Heart left ventricle (tissue), 13 donors: ENCODE measurements at regions not wholly inside any gene's neighbourhood (a gene's known extent, or its start where the extent isn't known, plus 50 kb on each side); places are given as distances from the start of the nearest gene placed in this dataset.

ENCODE experiments used
- POLR2A ChIP-seq, 2 donors: fragments of 450-650 bp; IDR thresholded peaks; one replicate each; pipeline ENCODE4 v1.6.1; 2017; ENCODE audit warnings: antibody characterized with exemption in 2 of 2, mild to moderate bottlenecking in 2 of 2, moderate library complexity in 2 of 2
- TF ChIP-seq, protein P1 (sequence below), 12 donors: fragments of 200-600 bp; sonication (generic) in 4 of 12; IDR thresholded peaks; one replicate each; pipeline versions ENCODE4 v1.5.0 to v1.8.0; 2018 to 2022; ENCODE audit warnings: antibody characterized with exemption in 12 of 12, mild to moderate bottlenecking in 5 of 12
- donor health status: ischemic (EF 13 %, LVEDD 7.1; RV severe dilation, severe dysfunction).
- donor health status: DM: no; HTN: yes; CAD: no.
- donor health status: DM: no; HTN: no; CAD: no.
- donor health status: ischemic (EF 25% LVEDD 6.9; RV normal size, moderate dysfunction).
- donor health status: ischemic (EF 25% LVEDD 5.7; RV mildly dilated, moderate dysfunction).
- donor health status: ischemic (EF 35%, LVEDD 5.7; RV mildly dilated, moderate dysfunction).
- donor health status: nonischemic (EF 11% LVEDD 7.7; RV severe dilation, severe dysfunction).
- donor health status: DM: yes; HTN: yes; CAD: no.
- donor health status: PGD.
- donor health status: ischemic (EF 29% LVEDD 5.4; RV normal size, mild dysfunction).
- donor health status: nonischemic (EF 23%, LVEDD 6.1; RV moderate dilation, normal function).

DNA sequence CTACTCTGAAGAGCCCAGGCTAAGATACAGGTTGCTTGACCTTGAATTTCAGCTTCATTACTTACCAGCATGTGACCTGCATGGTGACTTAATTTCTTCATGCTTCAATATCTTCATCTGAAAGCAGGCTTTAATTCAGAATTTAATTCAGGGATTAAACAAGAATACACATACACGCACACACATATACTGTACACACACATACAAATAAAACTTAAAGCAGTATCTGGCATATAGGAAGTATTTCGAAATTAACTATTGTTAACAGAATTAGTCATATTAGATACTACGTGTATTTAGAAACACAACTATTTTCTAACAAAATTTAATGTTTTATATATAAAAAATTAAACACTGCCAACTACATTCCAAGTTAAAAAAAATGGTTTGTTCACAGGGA, 640.3 kb downstream of the SLC6A15 start:
- no peak for TF ChIP-seq POLR2A (IDR thresholded peaks at IDR 0.05)
- TF ChIP-seq, protein P1, sequence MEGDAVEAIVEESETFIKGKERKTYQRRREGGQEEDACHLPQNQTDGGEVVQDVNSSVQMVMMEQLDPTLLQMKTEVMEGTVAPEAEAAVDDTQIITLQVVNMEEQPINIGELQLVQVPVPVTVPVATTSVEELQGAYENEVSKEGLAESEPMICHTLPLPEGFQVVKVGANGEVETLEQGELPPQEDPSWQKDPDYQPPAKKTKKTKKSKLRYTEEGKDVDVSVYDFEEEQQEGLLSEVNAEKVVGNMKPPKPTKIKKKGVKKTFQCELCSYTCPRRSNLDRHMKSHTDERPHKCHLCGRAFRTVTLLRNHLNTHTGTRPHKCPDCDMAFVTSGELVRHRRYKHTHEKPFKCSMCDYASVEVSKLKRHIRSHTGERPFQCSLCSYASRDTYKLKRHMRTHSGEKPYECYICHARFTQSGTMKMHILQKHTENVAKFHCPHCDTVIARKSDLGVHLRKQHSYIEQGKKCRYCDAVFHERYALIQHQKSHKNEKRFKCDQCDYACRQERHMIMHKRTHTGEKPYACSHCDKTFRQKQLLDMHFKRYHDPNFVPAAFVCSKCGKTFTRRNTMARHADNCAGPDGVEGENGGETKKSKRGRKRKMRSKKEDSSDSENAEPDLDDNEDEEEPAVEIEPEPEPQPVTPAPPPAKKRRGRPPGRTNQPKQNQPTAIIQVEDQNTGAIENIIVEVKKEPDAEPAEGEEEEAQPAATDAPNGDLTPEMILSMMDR (IDR thresholded peaks at IDR 0.05): no peak
